NB4 (cell line): ENCODE measurements at regions not wholly inside any gene's neighbourhood (a gene's known extent, or its start where the extent isn't known, plus 50 kb on each side); places are given as distances from the start of the nearest gene placed in this dataset.

Experiments used
- POLR2A ChIP-seq: IDR thresholded peaks from 2 replicates; pipeline ENCODE4 v1.6.1; 2011; ENCODE audit warnings: mild to moderate bottlenecking; ENCODE audit not compliant: insufficient read length; ENCODE audit errors: extremely low read depth
- TF ChIP-seq, protein P1 (sequence below): IDR thresholded peaks from one replicate; pipeline ENCODE4 v1.5.1; 2012; ENCODE audit warnings: low read depth, low read length

DNA sequence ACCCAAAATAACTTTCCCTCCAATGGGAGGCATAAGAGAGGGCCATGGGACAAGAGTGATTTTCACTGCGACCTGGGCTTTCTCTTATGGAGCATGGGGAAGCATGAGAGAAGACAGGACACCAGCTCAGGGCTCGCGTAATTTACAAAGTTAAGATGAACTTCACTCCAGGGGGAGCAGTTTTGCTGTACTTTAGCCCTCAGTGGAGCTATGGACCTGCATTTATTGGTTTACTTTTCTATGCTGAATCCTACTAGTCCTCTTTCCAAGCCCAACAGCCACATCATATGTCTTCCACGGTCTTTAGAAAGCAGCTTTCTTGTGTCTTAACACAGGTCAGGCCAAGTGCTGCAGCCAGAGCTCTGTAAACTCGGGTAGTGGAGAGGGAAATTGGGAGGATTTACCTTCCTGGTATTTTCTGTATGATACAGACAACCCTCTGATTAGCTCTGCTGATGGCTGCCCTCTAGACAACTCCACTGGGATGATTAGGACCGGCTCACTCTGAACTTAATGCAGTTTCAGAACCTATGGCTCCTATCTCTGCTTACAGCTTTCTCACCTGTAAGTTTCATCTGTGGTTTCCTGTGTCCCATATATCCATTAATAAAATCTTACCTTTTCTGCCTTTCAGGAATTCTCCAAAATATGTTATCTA is 581.0 kb upstream of the RORB start:
- TF ChIP-seq POLR2A: no peak
- TF ChIP-seq, protein P1, sequence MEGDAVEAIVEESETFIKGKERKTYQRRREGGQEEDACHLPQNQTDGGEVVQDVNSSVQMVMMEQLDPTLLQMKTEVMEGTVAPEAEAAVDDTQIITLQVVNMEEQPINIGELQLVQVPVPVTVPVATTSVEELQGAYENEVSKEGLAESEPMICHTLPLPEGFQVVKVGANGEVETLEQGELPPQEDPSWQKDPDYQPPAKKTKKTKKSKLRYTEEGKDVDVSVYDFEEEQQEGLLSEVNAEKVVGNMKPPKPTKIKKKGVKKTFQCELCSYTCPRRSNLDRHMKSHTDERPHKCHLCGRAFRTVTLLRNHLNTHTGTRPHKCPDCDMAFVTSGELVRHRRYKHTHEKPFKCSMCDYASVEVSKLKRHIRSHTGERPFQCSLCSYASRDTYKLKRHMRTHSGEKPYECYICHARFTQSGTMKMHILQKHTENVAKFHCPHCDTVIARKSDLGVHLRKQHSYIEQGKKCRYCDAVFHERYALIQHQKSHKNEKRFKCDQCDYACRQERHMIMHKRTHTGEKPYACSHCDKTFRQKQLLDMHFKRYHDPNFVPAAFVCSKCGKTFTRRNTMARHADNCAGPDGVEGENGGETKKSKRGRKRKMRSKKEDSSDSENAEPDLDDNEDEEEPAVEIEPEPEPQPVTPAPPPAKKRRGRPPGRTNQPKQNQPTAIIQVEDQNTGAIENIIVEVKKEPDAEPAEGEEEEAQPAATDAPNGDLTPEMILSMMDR: no peak
